Urinary bladder (tissue), 3 donors: ENCODE measurements at regions not wholly inside any gene's neighbourhood (a gene's known extent, or its start where the extent isn't known, plus 50 kb on each side); places are given as distances from the start of the nearest gene placed in this dataset.

ENCODE experiments used
- DNase-seq: peaks from one replicate; pipeline ENCODE4 v3.0.0-alpha.2; 2015; ENCODE audit errors: extremely low spot score
- H3K27ac ChIP-seq: one replicate; pipeline ENCODE4 v1.5.1; 2013; ENCODE audit warnings: low read depth, mild to moderate bottlenecking, moderate library complexity
- H3K36me3 ChIP-seq: one replicate; pipeline ENCODE4 v1.6.1; 2013; ENCODE audit warnings: mild to moderate bottlenecking, moderate library complexity; ENCODE audit not compliant: insufficient read depth
- H3K4me1 ChIP-seq: one replicate; pipeline ENCODE4 v1.6.1; 2013; ENCODE audit warnings: mild to moderate bottlenecking, moderate library complexity; ENCODE audit not compliant: insufficient read depth
- H3K4me3 ChIP-seq: one replicate; pipeline ENCODE4 v1.5.1; 2013; ENCODE audit warnings: low read depth, low read length
- WGBS: extraction: QIAGEN DNeasy Blood & Tissue Kit; methylation state at CpG from one replicate; pipeline ENCODE4 v1.1.7; 2013; 5-methylcytosine and 5-hydroxymethylcytosine counted together
- donor health status: healthy with polysubstance abuse.
- donor health status: healthy.

DNA sequence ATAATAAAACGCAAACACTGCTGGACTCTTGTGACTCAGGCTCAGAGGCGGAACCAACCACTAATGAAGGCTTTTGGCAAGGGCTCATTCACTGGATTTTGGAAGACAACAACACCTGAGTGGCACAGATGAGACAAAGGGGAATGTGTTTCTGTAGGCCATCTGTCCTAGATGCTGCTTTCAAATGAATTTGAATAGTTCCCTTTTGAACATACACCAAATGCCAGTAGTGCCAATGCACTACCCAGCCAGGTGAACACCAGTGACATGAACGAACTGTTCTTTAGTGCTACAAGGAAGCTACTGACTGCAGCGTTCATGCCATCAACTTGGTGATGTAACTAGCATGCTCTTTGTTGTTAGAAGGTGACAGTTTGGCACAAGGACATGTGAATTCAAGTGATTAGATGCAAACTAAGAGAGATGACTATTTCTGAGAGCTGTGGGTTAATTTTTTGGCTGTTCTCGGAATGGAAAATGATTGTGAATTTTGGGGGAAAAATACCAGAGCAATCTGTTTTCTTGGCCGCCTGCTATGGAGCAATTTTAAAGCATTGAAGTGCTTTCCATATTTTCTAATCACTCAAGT is 173.7 kb downstream of the SLC24A2 start:
- DNase-seq: no peak
- Histone ChIP-seq H3K27ac (no peak overlapping the region), H3K36me3 (no peaks in the 10 kb centered on the region), H3K4me3 (no peak overlapping the region), H3K4me1 (no peaks in the 10 kb centered on the region)
- 88% methylated on average over 6 of the region's 6 CpGs for WGBS

DNA sequence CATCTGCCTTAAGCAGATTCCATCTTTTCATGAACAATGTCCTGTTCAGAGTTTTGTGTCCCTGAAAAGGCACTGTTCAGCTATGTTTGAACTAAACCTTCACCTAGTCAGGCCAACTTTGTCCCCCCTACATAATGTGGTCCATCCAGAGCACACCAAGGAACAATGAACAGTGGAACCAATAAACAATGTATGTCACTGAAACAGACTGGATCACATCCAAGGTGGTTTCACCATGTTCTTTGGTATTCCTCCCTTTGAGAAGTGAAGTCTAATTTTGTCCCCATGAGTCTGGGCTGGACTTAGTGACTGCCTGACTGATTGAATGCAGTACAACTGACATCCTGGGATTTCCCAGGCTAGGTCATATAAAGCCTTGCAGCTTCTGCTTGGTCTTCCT is 174.5 kb downstream of the SLC24A2 start:
- no peaks in the 10 kb centered on the region for H3K36me3 ChIP-seq
- H3K27ac ChIP-seq: no peak overlapping the region
- no peak overlapping the region for H3K4me3 ChIP-seq
- no peaks in the 10 kb centered on the region for H3K4me1 ChIP-seq
- no peak for DNase-seq

DNA sequence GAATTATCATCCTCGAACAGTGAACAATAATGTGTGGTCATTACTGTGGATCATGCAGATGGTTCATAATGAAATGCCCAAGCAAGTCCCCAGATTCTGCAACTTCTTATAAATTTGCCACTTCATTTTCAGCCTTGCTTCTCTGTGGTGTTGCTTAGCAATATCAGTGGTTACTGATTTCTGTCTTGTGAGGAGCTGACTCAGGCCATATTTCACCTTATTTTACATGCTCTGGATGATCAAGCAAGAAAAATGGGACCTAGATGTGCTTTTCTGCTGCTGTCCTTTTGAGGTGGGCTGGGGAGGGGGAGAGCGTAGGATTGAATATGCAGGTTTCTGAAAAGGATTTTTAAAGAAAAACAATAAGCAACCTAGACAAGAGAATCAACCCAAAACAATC is 188.3 kb downstream of the SLC24A2 start:
- Histone ChIP-seq H3K27ac (no peak overlapping the region), H3K36me3 (no peaks in the 10 kb centered on the region), H3K4me3 (no peak overlapping the region), H3K4me1 (no peaks in the 10 kb centered on the region)
- DNase-seq: no peak
- 91% methylated on average over 2 of the region's 2 CpGs for WGBS

DNA sequence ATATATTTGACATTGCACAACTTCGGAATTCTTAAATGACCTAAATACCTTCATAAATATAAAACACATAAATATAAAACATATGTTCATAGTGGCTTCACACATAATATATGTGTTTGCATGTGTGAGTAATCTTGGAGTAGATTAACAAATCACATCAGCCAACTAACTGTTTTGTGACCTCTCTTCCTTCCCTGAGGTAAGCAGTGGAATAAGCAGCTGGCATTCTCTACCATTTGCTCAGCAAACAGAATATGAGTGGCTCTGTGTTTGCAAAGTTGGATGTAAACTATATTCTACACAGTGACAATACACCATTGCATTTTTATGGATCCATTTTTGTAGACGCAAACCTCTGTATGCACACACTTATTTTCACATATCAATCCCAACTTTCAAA is 189.9 kb downstream of the ACER2 start:
- Histone ChIP-seq H3K4me1 (no peaks in the 10 kb centered on the region), H3K36me3 (no peaks in the 10 kb centered on the region), H3K4me3 (no peak overlapping the region), H3K27ac (no peak overlapping the region)
- no peak for DNase-seq
- WGBS: 81% methylated on average over 2 of the region's 2 CpGs

DNA sequence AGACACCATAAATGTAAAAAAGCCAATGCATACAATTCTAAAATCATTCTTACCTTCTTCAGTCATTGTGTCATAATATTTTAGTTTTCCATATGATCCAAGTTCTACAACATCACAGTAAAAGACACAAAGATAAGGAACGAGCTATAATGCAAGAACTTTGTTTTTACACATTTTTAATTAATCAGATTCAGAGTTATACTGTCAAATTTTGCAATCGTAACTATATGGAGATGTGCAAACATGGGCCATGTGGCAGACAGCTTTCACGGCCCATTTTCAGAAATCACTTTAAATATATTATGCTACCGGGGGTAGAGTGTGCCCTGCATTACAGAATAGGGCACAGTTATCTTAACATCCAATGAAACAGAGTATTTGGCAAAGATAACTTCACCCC is 188.4 kb downstream of the ACER2 start:
- Histone ChIP-seq H3K4me1 (no peaks in the 10 kb centered on the region), H3K27ac (no peak overlapping the region), H3K4me3 (no peak overlapping the region), H3K36me3 (no peaks in the 10 kb centered on the region)
- no peak for DNase-seq
- WGBS: 75% methylated on average over 4 of the region's 4 CpGs

DNA sequence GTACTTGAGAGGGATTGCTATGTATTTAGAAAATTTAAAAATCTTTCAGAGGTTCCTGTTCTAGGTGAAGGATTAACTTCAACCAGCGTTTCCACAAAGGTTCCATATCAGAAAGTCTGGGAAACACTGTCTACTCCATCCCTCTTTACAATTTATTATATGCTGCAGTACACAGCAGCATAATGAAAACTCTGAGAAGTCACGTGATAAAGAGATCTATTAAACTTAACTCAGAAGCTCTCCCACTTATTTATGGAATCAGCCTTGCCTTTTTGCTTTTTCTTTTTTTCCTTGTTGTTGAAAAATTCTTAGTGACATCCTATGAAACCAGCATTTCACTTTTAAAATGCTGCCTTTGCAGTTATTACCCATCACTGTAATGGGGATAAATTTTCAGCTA is 186.2 kb downstream of the ACER2 start:
- DNase-seq: no peak
- 59% methylated on average over 2 of the region's 2 CpGs for WGBS
- Histone ChIP-seq H3K4me3 (no peak overlapping the region), H3K4me1 (no peaks in the 10 kb centered on the region), H3K27ac (no peak overlapping the region), H3K36me3 (no peaks in the 10 kb centered on the region)

DNA sequence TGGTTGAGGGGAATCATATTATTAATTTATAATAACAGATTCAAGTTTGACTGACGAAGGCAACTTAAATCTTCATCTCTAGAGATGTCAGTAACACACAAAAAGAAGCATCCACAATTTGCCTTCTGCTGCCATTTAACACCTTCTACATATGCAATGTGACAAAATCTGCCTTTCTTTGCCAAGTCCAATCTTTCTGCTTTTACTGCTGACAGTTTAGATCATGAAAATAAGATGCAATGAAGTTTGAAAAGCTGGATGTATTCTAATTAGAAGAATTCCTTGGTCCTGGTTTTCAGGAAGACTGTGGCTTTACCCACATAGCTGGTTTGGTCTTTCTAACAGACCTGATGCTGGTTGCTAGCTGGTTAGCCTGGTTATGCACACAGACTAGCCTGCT is 178.9 kb downstream of the ACER2 start:
- DNase-seq: no peak
- 89% methylated on average over 1 of the region's 1 CpG for WGBS

DNA sequence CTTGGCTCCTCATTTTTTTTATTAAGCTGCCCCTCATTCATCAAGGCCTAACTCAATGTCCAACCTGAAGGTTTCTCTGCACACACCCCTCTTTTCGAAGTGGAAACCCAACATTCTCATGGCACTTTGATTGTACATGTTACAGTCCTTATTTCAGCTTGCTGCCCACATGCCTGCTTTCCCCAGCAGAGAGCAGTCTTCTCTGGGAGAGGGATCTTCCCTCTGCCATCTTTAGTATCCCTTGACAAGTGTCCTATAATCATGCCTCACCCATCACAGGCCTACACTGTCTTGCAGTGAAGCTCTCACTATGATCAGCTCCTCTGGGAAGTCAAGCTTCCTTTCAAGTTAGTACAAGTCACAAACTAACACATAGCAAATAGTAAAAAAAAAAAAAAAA is 175.1 kb downstream of the ACER2 start:
- DNase-seq: no peak

More for the DNA sequence above, 178.9 kb downstream of the ACER2 start:
- no peaks in the 10 kb centered on the region for H3K36me3 ChIP-seq
- no peak overlapping the region for H3K27ac ChIP-seq
- no peaks in the 10 kb centered on the region for H3K4me1 ChIP-seq
- no peak overlapping the region for H3K4me3 ChIP-seq

DNA sequence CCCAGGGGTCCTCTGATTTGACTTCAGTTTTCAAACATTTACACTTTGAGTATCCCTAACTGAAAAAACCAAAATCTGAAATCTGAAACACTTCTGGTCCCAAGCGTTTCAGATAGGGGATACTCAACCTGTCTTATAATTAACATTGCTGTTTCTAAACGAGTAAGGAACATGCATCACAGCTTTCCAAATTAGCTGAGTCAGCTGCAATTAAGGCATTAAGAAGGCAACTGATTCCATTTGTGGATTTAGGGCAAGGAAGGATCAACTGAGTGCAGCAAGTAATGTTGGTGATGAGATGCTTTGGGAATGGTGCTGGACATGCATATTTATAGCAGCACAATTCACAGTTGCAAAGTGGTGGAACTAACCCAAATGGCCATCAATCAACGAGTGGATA is 168.6 kb downstream of the ACER2 start:
- WGBS: 81% methylated on average over 3 of the region's 3 CpGs

More for the DNA sequence above, 175.1 kb downstream of the ACER2 start:
- 86% methylated on average over 1 of the region's 1 CpG for WGBS
- H3K36me3 ChIP-seq: no peaks in the 10 kb centered on the region
- H3K4me3 ChIP-seq: no peak overlapping the region
- H3K4me1 ChIP-seq: no peaks in the 10 kb centered on the region
- no peak overlapping the region for H3K27ac ChIP-seq

DNA sequence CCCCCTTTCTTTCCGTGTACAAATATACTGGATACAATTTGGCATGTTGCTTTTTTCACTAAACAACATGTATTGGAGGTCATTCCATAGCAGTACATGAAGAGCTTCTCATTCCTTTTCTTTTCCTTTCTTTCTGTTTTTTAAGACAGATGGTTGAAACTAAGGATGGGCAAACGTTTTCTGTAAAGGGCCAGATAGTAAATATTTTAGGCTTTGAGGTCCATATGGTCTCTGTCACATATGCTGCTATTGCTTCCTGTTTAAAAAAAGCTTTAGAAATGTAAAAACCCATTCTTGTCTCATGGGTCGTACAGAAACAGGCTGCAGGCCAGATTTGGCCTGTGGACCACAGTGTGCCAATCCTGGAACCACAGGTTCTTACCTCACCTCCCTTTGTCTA is 160.1 kb downstream of the ACER2 start:
- DNase-seq: no peak
- no peak overlapping the region for H3K27ac ChIP-seq
- H3K36me3 ChIP-seq: no peaks in the 10 kb centered on the region
- WGBS: 19% methylated on average over 3 of the region's 3 CpGs
- H3K4me1 ChIP-seq: no peaks in the 10 kb centered on the region
- no peak overlapping the region for H3K4me3 ChIP-seq

More for the DNA sequence above, 168.6 kb downstream of the ACER2 start:
- no peak for DNase-seq
- Histone ChIP-seq H3K36me3 (no peaks in the 10 kb centered on the region), H3K27ac (no peak overlapping the region), H3K4me1 (no peaks in the 10 kb centered on the region), H3K4me3 (no peak overlapping the region)

DNA sequence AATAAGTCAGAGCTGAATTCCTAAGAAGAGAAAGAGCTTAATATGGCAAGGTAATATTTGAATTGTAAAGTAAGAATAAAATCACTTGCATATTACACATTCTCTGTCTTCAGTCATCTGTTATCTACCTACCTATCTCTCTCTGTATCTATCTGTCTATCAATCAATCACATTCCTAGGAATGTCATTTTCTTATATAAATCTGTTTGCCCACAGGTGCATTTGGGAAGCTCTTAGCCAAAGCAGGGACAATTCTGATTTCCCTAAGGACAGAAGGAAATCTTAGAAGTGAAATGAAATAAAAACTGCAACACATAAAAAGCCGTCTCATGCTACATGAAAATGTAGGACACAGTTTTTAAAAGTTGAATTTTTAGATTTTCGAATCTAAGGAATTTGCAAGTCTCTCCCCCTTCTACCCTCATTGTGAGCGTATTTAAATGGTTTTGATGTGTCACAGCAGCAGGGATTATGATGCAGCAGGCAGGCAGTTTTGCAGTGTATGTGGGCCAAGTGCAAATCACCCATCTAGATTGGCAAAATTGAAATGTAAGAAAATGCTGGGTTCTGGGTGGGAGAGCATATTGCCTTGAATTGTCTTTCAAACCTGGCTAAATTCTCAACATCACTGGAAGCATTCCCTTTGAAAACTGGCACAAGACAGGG is 155.7 kb downstream of the ACER2 start:
- no peak for DNase-seq
- Histone ChIP-seq H3K27ac (no peak overlapping the region), H3K4me1 (no peaks in the 10 kb centered on the region), H3K4me3 (no peak overlapping the region), H3K36me3 (no peaks in the 10 kb centered on the region)
- 75% methylated on average over 3 of the region's 3 CpGs for WGBS

DNA sequence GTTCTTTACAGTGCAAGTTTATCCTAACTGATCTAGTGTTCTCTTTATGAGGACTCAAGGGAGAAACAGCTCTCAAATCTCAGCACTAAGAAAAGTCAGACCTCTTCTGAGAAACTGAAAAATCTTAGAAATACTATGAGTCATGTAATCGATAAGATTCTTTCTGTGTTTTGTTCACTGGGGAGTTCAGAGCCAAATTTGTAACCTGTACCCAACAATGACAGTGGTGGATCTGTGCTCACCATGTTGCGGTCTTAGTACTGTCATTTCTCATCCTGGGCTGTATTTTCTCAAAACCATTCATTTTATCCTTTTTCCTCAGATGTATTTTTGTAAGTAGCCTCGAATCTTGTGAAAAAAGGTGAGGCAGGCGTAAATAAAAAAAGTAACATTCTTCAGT is 146.4 kb downstream of the ACER2 start:
- H3K27ac ChIP-seq: no peak overlapping the region
- DNase-seq: no peak
- H3K4me3 ChIP-seq: no peak overlapping the region
- peaks cover 1% of the 10 kb centered on the region for H3K4me1 ChIP-seq
- 87% methylated on average over 4 of the region's 4 CpGs for WGBS
- no peaks in the 10 kb centered on the region for H3K36me3 ChIP-seq

DNA sequence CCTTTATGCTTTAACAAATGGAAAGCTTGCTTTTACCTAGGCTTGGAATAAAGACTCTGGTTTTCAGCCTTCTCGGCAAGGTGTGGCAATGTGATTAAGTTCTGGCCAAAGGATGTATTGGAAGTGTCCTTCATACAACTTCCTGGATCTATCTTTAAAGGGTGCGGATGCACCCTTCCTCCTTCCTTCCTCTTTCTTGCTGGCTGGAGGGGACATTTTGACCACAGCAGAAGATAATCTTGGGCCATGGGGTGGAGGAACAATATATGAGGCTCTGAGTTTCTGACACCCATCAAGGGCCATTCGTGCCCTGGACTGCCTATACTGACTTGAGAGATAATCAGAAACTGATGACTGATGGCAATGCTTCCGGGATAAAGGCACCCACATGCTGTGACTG is 145.7 kb downstream of the ACER2 start:
- no peak overlapping the region for H3K4me3 ChIP-seq
- no peak for DNase-seq
- no peak overlapping the region for H3K27ac ChIP-seq
- WGBS: 83% methylated on average over 4 of the region's 4 CpGs
- H3K36me3 ChIP-seq: no peaks in the 10 kb centered on the region
- peaks cover 1% of the 10 kb centered on the region for H3K4me1 ChIP-seq

DNA sequence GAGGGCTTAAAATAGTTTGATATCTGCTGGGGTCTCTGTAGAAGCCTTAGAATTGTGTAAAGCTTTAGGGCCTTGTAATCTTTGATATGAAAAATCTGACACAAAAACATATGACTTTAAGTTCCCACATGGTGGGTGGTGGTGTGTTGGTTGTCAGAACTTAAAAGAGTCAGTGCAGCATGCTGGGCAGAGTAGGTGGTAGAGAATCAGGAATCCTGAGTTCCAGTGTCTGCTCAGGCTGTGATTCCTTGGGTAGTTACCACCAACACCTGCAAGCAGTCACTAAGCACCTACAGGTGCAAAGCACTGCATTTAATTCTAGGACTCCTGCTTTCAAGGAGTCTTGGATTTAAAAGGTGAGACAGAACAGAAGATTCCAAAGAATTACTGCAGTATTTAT is 144.6 kb downstream of the ACER2 start:
- Histone ChIP-seq H3K27ac (no peak overlapping the region), H3K36me3 (no peaks in the 10 kb centered on the region), H3K4me3 (no peak overlapping the region), H3K4me1 (peaks cover 1% of the 10 kb centered on the region)
- no peak for DNase-seq
